Heart left ventricle (tissue), 13 donors: ENCODE measurements at regions not wholly inside any gene's neighbourhood (a gene's known extent, or its start where the extent isn't known, plus 50 kb on each side); places are given as distances from the start of the nearest gene placed in this dataset.

ENCODE experiments used
- CTCF ChIP-seq, 12 donors: fragments of 200-600 bp; sonication (generic) in 4 of 12; IDR thresholded peaks; one replicate each; pipeline versions ENCODE4 v1.5.0 to v1.8.0; 2018 to 2022; ENCODE audit warnings: antibody characterized with exemption in 12 of 12, mild to moderate bottlenecking in 5 of 12
- POLR2A ChIP-seq, 2 donors: fragments of 450-650 bp; IDR thresholded peaks; one replicate each; pipeline ENCODE4 v1.6.1; 2017; ENCODE audit warnings: antibody characterized with exemption in 2 of 2, mild to moderate bottlenecking in 2 of 2, moderate library complexity in 2 of 2
- donor health status: ischemic (EF 13 %, LVEDD 7.1; RV severe dilation, severe dysfunction).
- donor health status: DM: no; HTN: yes; CAD: no.
- donor health status: DM: no; HTN: no; CAD: no.
- donor health status: ischemic (EF 25% LVEDD 6.9; RV normal size, moderate dysfunction).
- donor health status: ischemic (EF 25% LVEDD 5.7; RV mildly dilated, moderate dysfunction).
- donor health status: ischemic (EF 35%, LVEDD 5.7; RV mildly dilated, moderate dysfunction).
- donor health status: nonischemic (EF 11% LVEDD 7.7; RV severe dilation, severe dysfunction).
- donor health status: DM: yes; HTN: yes; CAD: no.
- donor health status: PGD.
- donor health status: ischemic (EF 29% LVEDD 5.4; RV normal size, mild dysfunction).
- donor health status: nonischemic (EF 23%, LVEDD 6.1; RV moderate dilation, normal function).

- no peak for TF ChIP-seq POLR2A (IDR thresholded peaks at IDR 0.05)
- TF ChIP-seq CTCF (IDR thresholded peaks at IDR 0.05): no peak
Measured at GRCh38 chr9:21692390-21692789, 110.0 kb upstream of the MTAP start.
